RWPE2 (cell line): ENCODE measurements at regions not wholly inside any gene's neighbourhood (a gene's known extent, or its start where the extent isn't known, plus 50 kb on each side); places are given as distances from the start of the nearest gene placed in this dataset.
A peak's percentile ranks its signal among the peaks of the same experiment; 100 is the strongest.

Experiments
- ATAC-seq: fragments of 200-7000 bp; cut with Tn5 transposase; 3 replicates; pipeline ENCODE4 v1.9.1; 2021; ENCODE audit warnings: low read depth
- DNase-seq: peaks from one replicate; pipeline ENCODE4 v3.0.0-alpha.2; 2020; ENCODE audit warnings: low spot score
- H3K27ac ChIP-seq: fragments of 450-650 bp; 2 replicates; pipeline ENCODE4 v1.5.1; 2017; ENCODE audit warnings: mild to moderate bottlenecking; ENCODE audit not compliant: poor library complexity, severe bottlenecking
- H3K27me3 ChIP-seq: fragments of 250-450 bp; sonication (Bioruptor Pico); 2 replicates; pipeline ENCODE4 v1.5.1; 2021; ENCODE audit warnings: mild to moderate bottlenecking, moderate library complexity; ENCODE audit not compliant: insufficient read depth, poor library complexity, severe bottlenecking
- H3K36me3 ChIP-seq: fragments of 250-450 bp; sonication (Bioruptor Pico); 2 replicates; pipeline ENCODE4 v1.5.1; 2020; ENCODE audit warnings: low read depth, mild to moderate bottlenecking, moderate library complexity
- H3K4me1 ChIP-seq: fragments of 250-450 bp; sonication (Bioruptor Pico); 2 replicates; pipeline ENCODE4 v1.5.1; 2021; ENCODE audit warnings: mild to moderate bottlenecking, moderate library complexity; ENCODE audit not compliant: insufficient read depth, poor library complexity, severe bottlenecking
- H3K4me3 ChIP-seq: fragments of 250-450 bp; sonication (Bioruptor Pico); 2 replicates; pipeline ENCODE4 v1.5.1; 2021; ENCODE audit warnings: mild to moderate bottlenecking, moderate library complexity; ENCODE audit not compliant: severe bottlenecking
- H3K9me3 ChIP-seq: fragments of 250-450 bp; sonication (Bioruptor Pico); 2 replicates; pipeline ENCODE4 v1.5.1; 2021; ENCODE audit warnings: mild to moderate bottlenecking, moderate library complexity; ENCODE audit not compliant: severe bottlenecking
- CTCF ChIP-seq: fragments of 450-650 bp; IDR thresholded peaks from one replicate; pipeline ENCODE4 v1.5.1; 2017; ENCODE audit warnings: mild to moderate bottlenecking, moderate library complexity; ENCODE audit not compliant: poor library complexity, severe bottlenecking

- Histone ChIP-seq H3K27me3 (no peaks in the 10 kb centered on the region), H3K27ac (peak overlapping the region; percentile 13), H3K4me3 (no peak overlapping the region), H3K4me1 (peaks cover 34% of the 10 kb centered on the region), H3K36me3 (no peaks in the 10 kb centered on the region), H3K9me3 (no peaks in the 10 kb centered on the region)
- DNase-seq (peak; percentile 37), ATAC-seq (no peak)
- no peak for TF ChIP-seq CTCF
Observed at GRCh38 chr6:43922426-43923375, 152.7 kb downstream of the VEGFA start.

GRCh38 chr6:43921548-43922425, 151.8 kb downstream of the VEGFA start:
- H3K4me3 ChIP-seq: no peak overlapping the region
- H3K9me3 ChIP-seq: no peaks in the 10 kb centered on the region
- DNase-seq: peak; percentile 35
- TF ChIP-seq CTCF: no peak
- H3K27ac ChIP-seq: no peak overlapping the region
- no peaks in the 10 kb centered on the region for H3K36me3 ChIP-seq
- H3K4me1 ChIP-seq: peaks cover 25% of the 10 kb centered on the region
- no peaks in the 10 kb centered on the region for H3K27me3 ChIP-seq
- no peak for ATAC-seq

GRCh38 chr6:43921039-43921438, 151.0 kb downstream of the VEGFA start:
- Histone ChIP-seq H3K4me1 (peaks cover 19% of the 10 kb centered on the region), H3K27ac (no peak overlapping the region)

GRCh38 chr6:43919774-43920173, 149.8 kb downstream of the VEGFA start:
- H3K27ac ChIP-seq: no peak overlapping the region
- H3K4me3 ChIP-seq: no peak overlapping the region
- DNase-seq: no peak
- H3K36me3 ChIP-seq: no peaks in the 10 kb centered on the region
- H3K27me3 ChIP-seq: no peaks in the 10 kb centered on the region
- no peak for TF ChIP-seq CTCF
- H3K9me3 ChIP-seq: no peaks in the 10 kb centered on the region
- no peak for ATAC-seq
- peaks cover 15% of the 10 kb centered on the region for H3K4me1 ChIP-seq

More at GRCh38 chr6:43921039-43921438, 151.0 kb downstream of the VEGFA start:
- no peak for ATAC-seq
- Histone ChIP-seq H3K36me3 (no peaks in the 10 kb centered on the region), H3K4me3 (no peak overlapping the region), H3K27me3 (no peaks in the 10 kb centered on the region), H3K9me3 (no peaks in the 10 kb centered on the region)
- no peak for TF ChIP-seq CTCF
- peak; percentile 25 for DNase-seq
